GM20000 (cell line): ENCODE measurements at regions not wholly inside any gene's neighbourhood (a gene's known extent, or its start where the extent isn't known, plus 50 kb on each side); places are given as distances from the start of the nearest gene placed in this dataset.

ENCODE experiments used
- DNase-seq: peaks from one replicate; pipeline ENCODE4 v3.0.0; 2012; ENCODE audit warnings: low spot score
- CTCF ChIP-seq: IDR thresholded peaks from 2 replicates; pipeline ENCODE4 v1.5.1; 2012; ENCODE audit warnings: mild to moderate bottlenecking, control low read depth; ENCODE audit errors: extremely low read depth, missing control alignments

- no peak for TF ChIP-seq CTCF
Observed at GRCh38 chr12:72839696-72840095, 567.5 kb downstream of the TRHDE start.

DNA sequence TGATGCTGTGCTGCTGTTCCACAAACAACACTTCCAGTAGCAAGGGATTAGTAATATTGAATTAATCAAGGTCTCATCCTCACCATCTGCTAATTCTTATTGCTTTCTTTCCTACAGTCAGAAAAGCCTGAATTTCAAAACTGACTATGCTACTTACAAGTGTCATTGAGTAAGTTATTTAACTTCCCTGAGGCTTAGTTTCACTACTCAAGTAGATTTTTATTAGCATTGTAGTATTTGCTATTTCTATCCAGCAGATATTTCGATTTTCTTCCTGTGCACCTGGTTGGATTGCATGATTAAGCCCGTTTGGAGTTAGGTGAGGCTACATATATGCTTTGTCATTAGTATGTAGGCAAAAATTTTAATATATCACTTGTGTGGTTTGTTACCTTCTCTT is 591.5 kb downstream of the TRHDE start:
- no peak for TF ChIP-seq CTCF
- DNase-seq, result no peak

More at GRCh38 chr12:72839696-72840095, 567.5 kb downstream of the TRHDE start:
- DNase-seq, result no peak

GRCh38 chr12:72865921-72866320 is 593.8 kb downstream of the TRHDE start:
- no peak for TF ChIP-seq CTCF
- no peak for DNase-seq

- no peak for TF ChIP-seq CTCF
- no peak for DNase-seq
Observed at GRCh38 chr12:72869024-72869423, 596.9 kb downstream of the TRHDE start.

DNA sequence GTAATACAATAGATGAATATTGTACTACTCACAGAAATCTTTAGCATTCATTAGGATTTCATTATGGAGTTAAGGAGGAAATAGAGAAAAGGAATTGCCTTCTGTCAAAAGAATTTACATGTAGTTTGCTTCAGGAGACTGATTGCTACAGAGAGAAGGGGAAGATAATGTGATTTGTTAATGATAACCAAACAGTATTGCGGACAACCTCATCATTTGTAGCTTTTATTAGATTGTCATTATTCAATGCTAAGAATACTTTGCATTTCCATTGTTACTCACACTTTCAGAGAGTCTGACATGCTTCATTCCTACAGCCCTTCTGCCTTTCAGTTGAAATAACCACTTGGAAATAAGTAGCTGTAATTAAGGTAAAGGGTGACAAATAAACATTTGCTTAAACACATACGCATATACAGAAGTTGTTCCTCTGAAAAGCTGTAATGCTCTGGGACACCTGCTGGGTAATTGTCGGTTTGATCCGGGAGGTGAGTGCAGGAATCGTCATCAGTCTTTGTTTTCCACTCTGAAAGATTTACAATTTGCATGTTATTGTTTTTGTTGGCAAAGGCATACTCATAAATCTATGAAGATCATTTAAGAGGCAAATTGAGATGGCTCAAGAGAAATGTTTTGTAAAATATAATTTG is 600.2 kb downstream of the TRHDE start:
- no peak for TF ChIP-seq CTCF
- no peak for DNase-seq

- no peak for DNase-seq
Observed at GRCh38 chr12:72872996-72873395, 600.8 kb downstream of the TRHDE start.

DNA sequence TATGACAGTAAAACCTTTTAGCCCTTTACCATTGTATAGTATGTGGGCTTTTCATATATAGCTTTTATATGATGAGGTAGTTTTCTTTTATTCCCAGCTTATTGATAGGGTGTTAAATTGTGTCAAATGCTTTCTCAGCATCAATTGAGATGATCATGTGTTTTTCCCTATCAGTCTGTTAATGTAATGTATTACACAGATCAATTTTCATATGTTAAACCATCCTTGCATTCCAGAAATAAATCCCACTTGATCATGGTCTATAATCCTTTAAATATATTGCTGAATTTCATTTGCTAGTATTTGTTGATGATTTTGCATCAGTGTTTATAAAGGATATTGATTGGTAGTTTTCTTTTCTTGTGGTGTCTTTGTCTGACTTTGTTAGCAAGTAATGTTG is 603.9 kb downstream of the TRHDE start:
- no peak for DNase-seq
- no peak for TF ChIP-seq CTCF

More at GRCh38 chr12:72872996-72873395, 600.8 kb downstream of the TRHDE start:
- no peak for TF ChIP-seq CTCF
